ENCODE measurements at regions not wholly inside any gene's neighbourhood (a gene's known extent, or its start where the extent isn't known, plus 50 kb on each side); places are given as distances from the start of the nearest gene placed in this dataset.

- no peak for DNase-seq (ENCODE audit: low read depth)
Measured at GRCh38 chr18:2172881-2173280, 398.4 kb downstream of the METTL4 start.

- DNase-seq (ENCODE audit: low read depth), result no peak
Measured at GRCh38 chr18:2173486-2173885, 397.8 kb downstream of the METTL4 start.

- no peak for DNase-seq (ENCODE audit: low read depth)
Measured at GRCh38 chr18:2178036-2178435, 393.3 kb downstream of the METTL4 start.

- no peak for DNase-seq (ENCODE audit: low read depth)
Measured at GRCh38 chr18:2179498-2180183, 391.7 kb downstream of the METTL4 start.

GRCh38 chr18:2180586-2180985, 390.7 kb downstream of the METTL4 start:
- DNase-seq (ENCODE audit: low read depth), result no peak

- no peak for DNase-seq (ENCODE audit: low read depth)
Measured at GRCh38 chr18:2183432-2183831, 387.9 kb downstream of the METTL4 start.

GRCh38 chr18:2186967-2187366, 384.3 kb downstream of the METTL4 start:
- DNase-seq (ENCODE audit: low read depth), result no peak

- no peak for DNase-seq (ENCODE audit: low read depth)
Measured at GRCh38 chr18:2188258-2188657, 383.0 kb downstream of the METTL4 start.

- no peak for DNase-seq (ENCODE audit: low read depth)
Measured at GRCh38 chr18:2191180-2191790, 380.0 kb downstream of the METTL4 start.

- DNase-seq (ENCODE audit: low read depth), result no peak
Measured at GRCh38 chr18:2192562-2192961, 378.7 kb downstream of the METTL4 start.

GRCh38 chr18:2197946-2198345, 373.4 kb downstream of the METTL4 start:
- DNase-seq (ENCODE audit: low read depth), result no peak

- no peak for DNase-seq (ENCODE audit: low read depth)
Measured at GRCh38 chr18:2199060-2199459, 372.2 kb downstream of the METTL4 start.

GRCh38 chr18:2201036-2201600, 370.2 kb downstream of the METTL4 start:
- DNase-seq (ENCODE audit: low read depth), result no peak

- no peak for DNase-seq (ENCODE audit: low read depth)
Measured at GRCh38 chr18:2204736-2205135, 366.6 kb downstream of the METTL4 start.

GRCh38 chr18:2207294-2207693, 364.0 kb downstream of the METTL4 start:
- no peak for DNase-seq (ENCODE audit: low read depth)

- DNase-seq (ENCODE audit: low read depth), result no peak
Measured at GRCh38 chr18:2212598-2213205, 358.6 kb downstream of the METTL4 start.

GRCh38 chr18:2213905-2214304, 357.4 kb downstream of the METTL4 start:
- no peak for DNase-seq (ENCODE audit: low read depth)

GRCh38 chr18:2217356-2217755, 353.9 kb downstream of the METTL4 start:
- no peak for DNase-seq (ENCODE audit: low read depth)

GRCh38 chr18:2218101-2218500, 353.2 kb downstream of the METTL4 start:
- no peak for DNase-seq (ENCODE audit: low read depth)

GRCh38 chr18:2219706-2220105, 351.6 kb downstream of the METTL4 start:
- DNase-seq (ENCODE audit: low read depth), result no peak

GRCh38 chr18:2222270-2223185, 348.8 kb downstream of the METTL4 start:
- DNase-seq (ENCODE audit: low read depth), result no peak

- no peak for DNase-seq (ENCODE audit: low read depth)
Measured at GRCh38 chr18:2223449-2223848, 347.9 kb downstream of the METTL4 start.

Measured in activated T-helper 1 cell treated with Interleukin-2 at 50 U/mL for 16 hours (primary cell).